WTC11 (cell line): ENCODE measurements at regions not wholly inside any gene's neighbourhood (a gene's known extent, or its start where the extent isn't known, plus 50 kb on each side); places are given as distances from the start of the nearest gene placed in this dataset.

ENCODE experiments used
- ATAC-seq: fragments of 200-7000 bp; cut with Tn5 transposase; 2 replicates; pipeline ENCODE4 v1.10.0; 2021; ENCODE audit warnings: mild to moderate bottlenecking, moderate library complexity
- CTCF ChIA-PET: fragments of 300-600 bp; sonication (Branson Sonifier 250); formaldehyde crosslinking; loops from one replicate; lab custom pipeline; 2021; ENCODE audit warnings: antibody characterized with exemption; lab: Charles Lee
- POLR2A ChIA-PET: fragments of 350-600 bp; sonication (Branson Sonifier 250); formaldehyde crosslinking; loops from one replicate; lab custom pipeline; 2021; ENCODE audit warnings: antibody characterized with exemption; lab: Charles Lee
- DNase-seq: peaks from one replicate; pipeline ENCODE4 v3.0.0; 2021; ENCODE audit warnings: low spot score
- H3K27ac Mint-ChIP-seq: 2 replicates; pipeline ENCODE4 v1.8.0; 2021; ENCODE audit warnings: mixed read lengths
- H3K27me3 Mint-ChIP-seq: 2 replicates; pipeline ENCODE4 v1.8.0; 2021; ENCODE audit warnings: low read depth, mild to moderate bottlenecking, moderate library complexity, mixed read lengths
- H3K36me3 Mint-ChIP-seq: 2 replicates; pipeline ENCODE4 v1.8.0; 2021; ENCODE audit warnings: mixed read lengths
- H3K4me1 Mint-ChIP-seq: 2 replicates; pipeline ENCODE4 v1.8.0; 2022; ENCODE audit warnings: mixed read lengths
- H3K4me3 Mint-ChIP-seq: 2 replicates; pipeline ENCODE4 v1.8.0; 2021; ENCODE audit warnings: mild to moderate bottlenecking, moderate library complexity, mixed read lengths
- H3K9me3 Mint-ChIP-seq: 2 replicates; pipeline ENCODE4 v1.8.0; 2021; ENCODE audit warnings: mixed read lengths
- ATF2 ChIP-seq: sonication (generic); formaldehyde crosslinking; IDR thresholded peaks from 2 replicates; pipeline ENCODE4 v1.8.1; 2022; ENCODE audit warnings: low read depth, missing genetic modification reagents, borderline replicate concordance
- ATF3 ChIP-seq: sonication (generic); formaldehyde crosslinking; conservative IDR thresholded peaks from 2 replicates; pipeline ENCODE4 v1.8.1; 2022; ENCODE audit warnings: mild to moderate bottlenecking, missing genetic modification reagents
- CBFB ChIP-seq: sonication (generic); formaldehyde crosslinking; IDR thresholded peaks from 2 replicates; pipeline ENCODE4 v1.8.1; 2022; ENCODE audit warnings: mild to moderate bottlenecking, low read depth, missing genetic modification reagents
- FOXP4 ChIP-seq: sonication (generic); formaldehyde crosslinking; IDR thresholded peaks from 2 replicates; pipeline ENCODE4 v1.8.0; 2022; ENCODE audit warnings: mild to moderate bottlenecking, missing genetic modification reagents
- GABPB1 ChIP-seq: sonication (generic); formaldehyde crosslinking; IDR thresholded peaks from 2 replicates; pipeline ENCODE4 v1.8.1; 2023; ENCODE audit warnings: mild to moderate bottlenecking, missing genetic modification reagents
- HMGXB4 ChIP-seq: sonication (generic); formaldehyde crosslinking; IDR thresholded peaks from 2 replicates; pipeline ENCODE4 v1.8.1; 2023; ENCODE audit warnings: mild to moderate bottlenecking, moderate library complexity, missing genetic modification reagents
- MLX ChIP-seq: sonication (generic); formaldehyde crosslinking; IDR thresholded peaks from 2 replicates; pipeline ENCODE4 v1.8.1; 2023; ENCODE audit warnings: mild to moderate bottlenecking, missing genetic modification reagents, moderate library complexity
- NFATC4 ChIP-seq: fragments of 250-450 bp; sonication (Bioruptor Pico); IDR thresholded peaks from 2 replicates; pipeline ENCODE4 v1.9.0; 2021; ENCODE audit warnings: mild to moderate bottlenecking
- NFYB ChIP-seq: sonication (generic); formaldehyde crosslinking; conservative IDR thresholded peaks from 2 replicates; pipeline ENCODE4 v1.8.0; 2022; ENCODE audit warnings: low read depth, missing genetic modification reagents
- NR3C1 ChIP-seq: sonication (generic); formaldehyde crosslinking; conservative IDR thresholded peaks from 2 replicates; pipeline ENCODE4 v1.8.1; 2023; ENCODE audit warnings: low read depth, mild to moderate bottlenecking, missing genetic modification reagents
- PREB ChIP-seq: sonication (generic); formaldehyde crosslinking; IDR thresholded peaks from 2 replicates; pipeline ENCODE4 v1.8.1; 2022; ENCODE audit warnings: mild to moderate bottlenecking, missing genetic modification reagents, moderate library complexity, borderline replicate concordance
- PRRX2 ChIP-seq: fragments of 250-450 bp; sonication (Bioruptor Pico); IDR thresholded peaks from 2 replicates; pipeline ENCODE4 v1.8.0; 2021; ENCODE audit warnings: mild to moderate bottlenecking
- SOX15 ChIP-seq: fragments of 250-450 bp; sonication (Bioruptor Pico); IDR thresholded peaks from 2 replicates; pipeline ENCODE4 v1.9.0; 2021; ENCODE audit warnings: mild to moderate bottlenecking
- ZNF281 ChIP-seq: sonication (generic); formaldehyde crosslinking; IDR thresholded peaks from 2 replicates; pipeline ENCODE4 v1.8.0; 2023; ENCODE audit warnings: mild to moderate bottlenecking, missing genetic modification reagents
- ZNF425 ChIP-seq: fragments of 250-450 bp; sonication (Bioruptor Pico); conservative IDR thresholded peaks from 2 replicates; pipeline ENCODE4 v1.9.0; 2021; ENCODE audit warnings: mild to moderate bottlenecking

- ChIA-PET CTCF (interaction anchor here (0.8 to 1.0 kb wide), 2 partner anchors 203 to 361 kb away, joined by 3 read pairs; no protein-coding TSS in a partner anchor), POLR2A (no interaction called here)
- ATAC-seq: no peak
- H3K4me3 Mint-ChIP-seq: no peak overlapping the region
- DNase-seq: no peak
- H3K27ac Mint-ChIP-seq: no peak overlapping the region
- H3K4me1 Mint-ChIP-seq: peaks cover 5% of the 10 kb centered on the region; the same call in 1 of the 2 replicates
- H3K9me3 Mint-ChIP-seq: no peaks in the 10 kb centered on the region
- H3K36me3 Mint-ChIP-seq: no peaks in the 10 kb centered on the region
- TF ChIP-seq PRRX2 (CRISPR knock-in tag): no peak
- no peak for TF ChIP-seq SOX15
- no peak for TF ChIP-seq NR3C1 (CRISPR knock-in tag)
- no peak for TF ChIP-seq HMGXB4 (CRISPR knock-in tag)
- no peak for TF ChIP-seq ZNF425 (CRISPR knock-in tag)
- no peak for TF ChIP-seq ZNF281 (CRISPR knock-in tag)
- no peak for TF ChIP-seq NFATC4 (CRISPR knock-in tag)
- no peak for TF ChIP-seq GABPB1 (CRISPR knock-in tag)
- TF ChIP-seq PREB (CRISPR knock-in tag): no peak
- no peak for TF ChIP-seq FOXP4
- no peak for TF ChIP-seq ATF3
- no peak for TF ChIP-seq NFYB
- TF ChIP-seq ATF2: no peak
- no peaks in the 10 kb centered on the region; the same call in none of the 2 replicates for H3K27me3 Mint-ChIP-seq
Measured at GRCh38 chr13:39254601-39255000, 216.3 kb downstream of the NHLRC3 start.

- ATAC-seq (no peak), DNase-seq (no peak)
- H3K27ac Mint-ChIP-seq: no peak overlapping the region
- H3K36me3 Mint-ChIP-seq: no peaks in the 10 kb centered on the region
- CTCF ChIA-PET: interaction anchor here (3.6 kb wide), 1 partner anchor 358 kb away, joined by 21 read pairs; no protein-coding TSS in a partner anchor
- POLR2A ChIA-PET: no interaction called here
- peaks cover 5% of the 10 kb centered on the region; the same call in 1 of the 2 replicates for H3K4me1 Mint-ChIP-seq
- H3K27me3 Mint-ChIP-seq: no peaks in the 10 kb centered on the region; the same call in none of the 2 replicates
- H3K9me3 Mint-ChIP-seq: no peaks in the 10 kb centered on the region
- H3K4me3 Mint-ChIP-seq: no peak overlapping the region
- no peak for TF ChIP-seq MLX
- TF ChIP-seq CBFB (CRISPR knock-in tag): no peak
- no peak for TF ChIP-seq HMGXB4 (CRISPR knock-in tag)
Measured at GRCh38 chr13:39257642-39258041, 219.4 kb downstream of the NHLRC3 start.
